HG02884 (cell line): ENCODE measurements at regions not wholly inside any gene's neighbourhood (a gene's known extent, or its start where the extent isn't known, plus 50 kb on each side); places are given as distances from the start of the nearest gene placed in this dataset.
"Not testable (repeated sequence)": the region's sequence is repeated elsewhere in the genome, so short reads cannot be mapped to it uniquely, and the experiment has no call there.

Experiments
- ATAC-seq: cut with Tn5 transposase; IDR thresholded peaks from one replicate; pipeline ENCODE4 v1.9.1; 2021; ENCODE audit warnings: mild to moderate bottlenecking, moderate library complexity; ENCODE audit not compliant: unreplicated experiment

DNA sequence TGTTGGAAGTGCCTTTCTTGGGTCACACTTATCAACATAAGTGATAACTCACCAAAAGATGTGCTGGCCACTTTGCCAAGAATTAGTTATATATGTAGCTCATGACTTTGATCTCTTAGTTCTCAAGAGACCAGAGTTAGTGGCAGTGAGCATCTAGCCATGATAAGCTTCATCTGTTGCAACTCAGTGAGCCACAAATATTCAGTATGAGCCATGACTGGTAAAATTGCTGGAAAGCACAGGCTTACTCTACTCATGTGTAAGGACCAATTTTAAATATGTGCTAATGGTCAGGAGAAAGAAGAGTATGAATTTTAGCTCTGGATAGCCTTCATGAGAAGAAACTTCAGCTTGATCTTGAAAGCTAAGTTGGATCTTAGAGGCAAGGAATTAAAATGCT lies 59.4 kb upstream of the TLL1 start:
- no peak for ATAC-seq

DNA sequence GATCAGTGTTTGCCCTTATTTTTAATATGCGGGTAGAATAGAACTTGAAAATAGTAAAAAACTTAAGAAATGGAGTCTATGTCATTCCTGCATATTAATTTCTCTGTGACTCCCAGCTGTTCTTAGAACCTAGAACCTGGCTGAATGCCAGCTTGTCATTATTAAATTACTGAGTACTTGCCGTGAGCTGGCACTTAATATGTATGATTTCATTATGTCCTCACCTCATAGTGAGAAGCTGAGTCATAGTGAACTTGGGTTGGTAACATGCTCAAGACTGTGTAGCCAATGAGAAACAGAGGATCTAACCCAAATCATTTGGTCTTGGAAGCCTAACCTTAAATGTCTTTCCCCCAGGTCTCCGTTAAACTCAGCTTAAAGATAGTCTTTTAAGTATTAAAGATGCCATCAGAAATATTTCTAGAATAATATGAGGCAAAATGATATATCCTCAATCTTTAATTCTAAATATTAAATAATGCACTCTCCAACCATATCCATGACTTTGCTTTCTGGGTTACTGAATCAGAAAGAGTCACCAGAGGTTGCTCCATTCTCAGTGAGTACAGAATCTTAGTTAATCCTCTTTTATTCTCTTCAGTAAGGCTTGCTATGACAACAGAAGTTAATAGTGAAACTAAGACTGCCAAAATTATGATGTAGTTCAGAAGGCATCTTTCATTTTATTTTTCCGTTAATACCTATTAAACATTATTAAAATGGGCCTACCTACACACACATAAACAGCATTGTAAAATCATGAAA lies 58.6 kb upstream of the TLL1 start:
- no peak for ATAC-seq

DNA sequence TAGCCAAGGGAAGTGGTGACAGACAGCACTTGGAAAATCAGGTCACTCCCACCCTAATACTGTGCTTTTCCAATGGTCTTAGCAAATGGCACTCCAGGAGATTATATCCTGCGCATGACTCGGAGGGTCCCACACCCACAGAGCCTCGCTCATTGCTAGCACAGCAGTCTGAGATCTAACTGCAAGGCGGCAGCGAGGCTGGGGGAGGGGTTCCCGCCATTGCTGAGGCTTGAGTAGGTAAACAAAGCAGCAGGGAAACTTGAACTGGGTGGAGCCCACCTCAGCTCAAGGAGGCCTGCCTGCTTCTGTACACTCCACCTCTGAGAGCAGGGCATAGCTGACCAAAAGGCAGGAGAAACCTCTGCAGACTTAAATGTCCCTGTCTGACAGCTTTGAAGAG lies 53.9 kb upstream of the TLL1 start:
- not testable (repeated sequence) for ATAC-seq
